Neuronal stem cell (in vitro differentiated cells): ENCODE measurements at regions not wholly inside any gene's neighbourhood (a gene's known extent, or its start where the extent isn't known, plus 50 kb on each side); places are given as distances from the start of the nearest gene placed in this dataset.

ENCODE experiments used
- DNase-seq: peaks from one replicate; pipeline ENCODE4 v3.0.0-alpha.2; 2013; ENCODE audit warnings: low spot score
- H2AFZ ChIP-seq: one replicate; pipeline ENCODE4 v1.6.1; 2013; ENCODE audit warnings: mild to moderate bottlenecking, low read length, inconsistent platforms
- H2AK5ac ChIP-seq: 2 replicates; pipeline ENCODE4 v1.6.1; 2013; ENCODE audit warnings: low read depth, mild to moderate bottlenecking, inconsistent platforms, low read length, moderate library complexity, mixed read lengths
- H2BK120ac ChIP-seq: 2 replicates; pipeline ENCODE4 v1.6.1; 2013; ENCODE audit warnings: low read depth, mild to moderate bottlenecking, inconsistent platforms, low read length, moderate library complexity, mixed read lengths
- H2BK12ac ChIP-seq: one replicate; pipeline ENCODE4 v1.6.1; 2013; ENCODE audit warnings: low read length, inconsistent platforms
- H2BK15ac ChIP-seq: 2 replicates; pipeline ENCODE4 v1.6.1; 2013; ENCODE audit warnings: mild to moderate bottlenecking, low read length, inconsistent platforms, mixed read lengths
- H2BK5ac ChIP-seq: one replicate; pipeline ENCODE4 v1.6.1; 2013; ENCODE audit warnings: inconsistent platforms, mild to moderate bottlenecking, low read length, moderate library complexity
- H3K14ac ChIP-seq: one replicate; pipeline ENCODE4 v1.6.1; 2013; ENCODE audit warnings: low read length, inconsistent platforms
- H3K18ac ChIP-seq: 2 replicates; pipeline ENCODE4 v1.6.1; 2013; ENCODE audit warnings: low read length, inconsistent platforms
- H3K23ac ChIP-seq: 2 replicates; pipeline ENCODE4 v1.6.1; 2013; ENCODE audit warnings: low read depth, mild to moderate bottlenecking, mixed read lengths, low read length, inconsistent platforms; ENCODE audit not compliant: poor library complexity
- H3K27ac ChIP-seq: replicated peaks from 3 replicates; pipeline ENCODE4 v1.5.1; 2013; ENCODE audit warnings: low read length, inconsistent platforms
- H3K27me3 ChIP-seq, 3 experiments: 2 replicates each; pipeline ENCODE4 v1.6.1; 2013; ENCODE audit warnings: low read length in 3 of 3, mild to moderate bottlenecking in 2 of 3, inconsistent platforms in 1 of 3, low read depth in 1 of 3, mixed read lengths in 1 of 3, moderate library complexity in 1 of 3; ENCODE audit not compliant: control insufficient read depth in 3 of 3, insufficient read depth in 3 of 3
- H3K36me3 ChIP-seq, 2 donors: replicated peaks in 1 of 2; 2 replicates each; pipeline ENCODE4 v1.6.1; 2013; ENCODE audit warnings: low read length in 2 of 2; ENCODE audit not compliant: control insufficient read depth in 2 of 2, insufficient read depth in 2 of 2
- H3K4ac ChIP-seq: 2 replicates; pipeline ENCODE4 v1.6.1; 2013; ENCODE audit warnings: inconsistent platforms, mild to moderate bottlenecking, low read length, moderate library complexity
- H3K4me1 ChIP-seq, 2 donors: 1 replicate in 1 of 2; 2 replicates in 1 of 2; pipeline ENCODE4 v1.6.1; 2013; ENCODE audit warnings: low read length in 2 of 2, low read depth in 1 of 2; ENCODE audit not compliant: control insufficient read depth in 2 of 2, insufficient read depth in 1 of 2
- H3K4me2 ChIP-seq: one replicate; pipeline ENCODE4 v1.6.1; 2013; ENCODE audit warnings: mild to moderate bottlenecking, low read length, inconsistent platforms; ENCODE audit not compliant: insufficient read depth, poor library complexity, severe bottlenecking
- H3K4me3 ChIP-seq, 2 donors: 2 replicates each; pipeline ENCODE4 v1.5.1; 2013; ENCODE audit warnings: low read length in 2 of 2, mild to moderate bottlenecking in 2 of 2, inconsistent platforms in 1 of 2, moderate library complexity in 1 of 2
- H3K79me1 ChIP-seq: one replicate; pipeline ENCODE4 v1.6.1; 2013; ENCODE audit warnings: low read depth, mild to moderate bottlenecking, inconsistent platforms, low read length, moderate library complexity
- H3K9ac ChIP-seq: one replicate; pipeline ENCODE4 v1.6.1; 2013; ENCODE audit warnings: mild to moderate bottlenecking, low read depth, low read length, inconsistent platforms; ENCODE audit not compliant: poor library complexity
- H3K9me3 ChIP-seq, 2 donors: replicated peaks in 1 of 2; 2 replicates each; pipeline versions ENCODE3 to v1.6.1; 2013; ENCODE audit warnings: low read length in 2 of 2, mild to moderate bottlenecking in 2 of 2, inconsistent platforms in 1 of 2, low read depth in 1 of 2, mixed read lengths in 1 of 2, moderate library complexity in 1 of 2; ENCODE audit not compliant: control insufficient read depth in 2 of 2, insufficient read depth in 1 of 2
- H4K8ac ChIP-seq: one replicate; pipeline ENCODE4 v1.6.1; 2013; ENCODE audit warnings: low read depth, mild to moderate bottlenecking, inconsistent platforms, low read length, moderate library complexity
- H4K91ac ChIP-seq: one replicate; pipeline ENCODE4 v1.6.1; 2013; ENCODE audit warnings: low read length, low read depth, mild to moderate bottlenecking, inconsistent platforms; ENCODE audit not compliant: poor library complexity
- WGBS, 2 donors: extraction: QIAGEN DNeasy Blood & Tissue Kit; methylation state at CpG; one replicate each; pipeline ENCODE4 v1.1.7; 2013; ENCODE audit warnings: missing lambda C conversion rate in 2 of 2, mixed read lengths in 1 of 2; ENCODE audit not compliant: insufficient read length in 2 of 2, insufficient replicate concordance in 1 of 2; ENCODE audit errors: extremely low coverage in 2 of 2; 5-methylcytosine and 5-hydroxymethylcytosine counted together

GRCh38 chr4:84260495-84260894 is 238.6 kb downstream of the NKX6-1 start:
- Histone ChIP-seq H3K9me3 (peaks cover 0 to 8% of the 10 kb centered on the region in 2 donors), H3K27ac (no peak overlapping the region), H3K79me1 (no peaks in the 10 kb centered on the region), H2BK5ac (no peak overlapping the region), H2AFZ (no peak overlapping the region), H3K4me3 (no peak overlapping the region), H3K4me2 (no peak overlapping the region), H2BK12ac (no peak overlapping the region), H3K18ac (no peak overlapping the region), H3K4ac (no peak overlapping the region), H2AK5ac (no peak overlapping the region), H3K36me3 (no peaks in the 10 kb centered on the region), H3K27me3 (no peaks in the 10 kb centered on the region), H3K9ac (no peak overlapping the region), H3K14ac (no peak overlapping the region), H3K23ac (no peak overlapping the region), H2BK15ac (no peak overlapping the region), H2BK120ac (no peak overlapping the region), H4K8ac (no peak overlapping the region), H3K4me1 (no peaks in the 10 kb centered on the region), H4K91ac (no peak overlapping the region)
- no peak for DNase-seq

GRCh38 chr4:84258905-84259830 is 239.9 kb downstream of the NKX6-1 start:
- Histone ChIP-seq H4K91ac (no peak overlapping the region), H3K4ac (no peak overlapping the region), H3K36me3 (no peaks in the 10 kb centered on the region), H3K79me1 (no peaks in the 10 kb centered on the region), H3K23ac (no peak overlapping the region), H2AK5ac (no peak overlapping the region), H3K4me1 (no peaks in the 10 kb centered on the region), H3K9me3 (peaks cover 0 to 8% of the 10 kb centered on the region in 2 donors), H3K18ac (no peak overlapping the region), H2BK5ac (no peak overlapping the region), H2BK15ac (no peak overlapping the region), H4K8ac (no peak overlapping the region), H3K9ac (no peak overlapping the region), H3K14ac (no peak overlapping the region), H2BK120ac (no peak overlapping the region), H3K4me2 (no peak overlapping the region), H3K4me3 (no peak overlapping the region), H2BK12ac (no peak overlapping the region), H2AFZ (no peak overlapping the region), H3K27ac (no peak overlapping the region), H3K27me3 (no peaks in the 10 kb centered on the region)
- WGBS, 2 donors, result no CpG with 5 or more reads among the region's 2 CpGs
- DNase-seq, result no peak

GRCh38 chr4:84254537-84254936 is 244.6 kb downstream of the NKX6-1 start:
- Histone ChIP-seq H2BK15ac (no peak overlapping the region), H3K4me1 (no peaks in the 10 kb centered on the region), H3K27me3 (no peaks in the 10 kb centered on the region), H3K18ac (no peak overlapping the region), H3K4me2 (no peak overlapping the region), H3K27ac (no peak overlapping the region), H3K79me1 (no peaks in the 10 kb centered on the region), H3K23ac (no peak overlapping the region), H4K91ac (no peak overlapping the region), H2AFZ (no peak overlapping the region), H2BK5ac (no peak overlapping the region), H2BK120ac (no peak overlapping the region), H3K9me3 (no peaks in the 10 kb centered on the region), H2AK5ac (no peak overlapping the region), H3K4ac (no peak overlapping the region), H3K14ac (no peak overlapping the region), H3K36me3 (no peaks in the 10 kb centered on the region), H2BK12ac (no peak overlapping the region), H4K8ac (no peak overlapping the region), H3K4me3 (no peak overlapping the region), H3K9ac (no peak overlapping the region)
- no CpG with 5 or more reads among the region's 2 CpGs for WGBS, 2 donors
- DNase-seq, result no peak

GRCh38 chr4:84249521-84249920 is 249.6 kb downstream of the NKX6-1 start:
- no peak overlapping the region for H3K27ac ChIP-seq
- H3K4me3 ChIP-seq, result no peak overlapping the region
- no peaks in the 10 kb centered on the region for H3K9me3 ChIP-seq
- no peak overlapping the region for H3K18ac ChIP-seq
- no CpG with 5 or more reads among the region's 2 CpGs for WGBS, 2 donors
- H2BK5ac ChIP-seq, result no peak overlapping the region
- no peaks in the 10 kb centered on the region for H3K27me3 ChIP-seq
- no peaks in the 10 kb centered on the region for H3K4me1 ChIP-seq
- H3K9ac ChIP-seq, result no peak overlapping the region
- H3K14ac ChIP-seq, result no peak overlapping the region
- H2BK12ac ChIP-seq, result no peak overlapping the region
- H2AK5ac ChIP-seq, result no peak overlapping the region
- H4K8ac ChIP-seq, result no peak overlapping the region
- no peak overlapping the region for H4K91ac ChIP-seq
- no peak overlapping the region for H2AFZ ChIP-seq
- no peak for DNase-seq
- H3K79me1 ChIP-seq, result no peaks in the 10 kb centered on the region
- H2BK15ac ChIP-seq, result no peak overlapping the region
- no peak overlapping the region for H3K4me2 ChIP-seq
- no peaks in the 10 kb centered on the region for H3K36me3 ChIP-seq
- H3K23ac ChIP-seq, result no peak overlapping the region
- H3K4ac ChIP-seq, result no peak overlapping the region
- H2BK120ac ChIP-seq, result no peak overlapping the region
